GM18507 (cell line): ENCODE measurements at regions not wholly inside any gene's neighbourhood (a gene's known extent, or its start where the extent isn't known, plus 50 kb on each side); places are given as distances from the start of the nearest gene placed in this dataset.
"Not testable (repeated sequence)": the region's sequence is repeated elsewhere in the genome, so short reads cannot be mapped to it uniquely, and the experiment has no call there.

Source experiments
- DNase-seq: peaks from one replicate; pipeline ENCODE4 v3.0.0; 2011; ENCODE audit warnings: low read depth; ENCODE audit not compliant: insufficient read length; ENCODE audit errors: extremely low spot score
- FAIRE-seq: peaks from 2 replicates; lab custom pipeline; 2011; peaks lifted over from hg19 to GRCh38; lab: Jason Lieb, UNC

GRCh38 chr2:196501836-196502235 is 137.7 kb upstream of the CCDC150 start:
- FAIRE-seq (no peak), DNase-seq (no peak)

GRCh38 chr2:196502386-196502785 is 137.1 kb upstream of the CCDC150 start:
- FAIRE-seq (no peak), DNase-seq (no peak)

- DNase-seq (no peak), FAIRE-seq (no peak)
Observed at GRCh38 chr2:196503398-196503797, 136.1 kb upstream of the CCDC150 start.

- FAIRE-seq: no peak
- no peak for DNase-seq
Observed at GRCh38 chr2:196504788-196505187, 134.7 kb upstream of the CCDC150 start.

GRCh38 chr2:196510246-196510645 is 129.3 kb upstream of the CCDC150 start:
- DNase-seq (no peak), FAIRE-seq (no peak)

GRCh38 chr2:196511258-196512168 is 128.0 kb upstream of the CCDC150 start:
- FAIRE-seq: no peak

GRCh38 chr2:196513796-196514526 is 125.6 kb upstream of the CCDC150 start:
- FAIRE-seq (no peak), DNase-seq (no peak)

More at GRCh38 chr2:196511258-196512168, 128.0 kb upstream of the CCDC150 start:
- no peak for DNase-seq

- FAIRE-seq: no peak
- no peak for DNase-seq
Observed at GRCh38 chr2:196514641-196515040, 124.9 kb upstream of the CCDC150 start.

- FAIRE-seq (no peak), DNase-seq (no peak)
Observed at GRCh38 chr2:196515051-196515450, 124.5 kb upstream of the CCDC150 start.

- FAIRE-seq (no peak), DNase-seq (no peak)
Observed at GRCh38 chr2:196515608-196516007, 123.9 kb upstream of the CCDC150 start.

GRCh38 chr2:196516564-196516963 is 123.0 kb upstream of the CCDC150 start:
- no peak for DNase-seq
- no peak for FAIRE-seq

GRCh38 chr2:196520605-196521004 is 118.9 kb upstream of the CCDC150 start:
- FAIRE-seq (no peak), DNase-seq (no peak)

- not testable (repeated sequence) for DNase-seq, FAIRE-seq
Observed at GRCh38 chr2:196526981-196527725, 112.4 kb upstream of the CCDC150 start.

- DNase-seq (no peak), FAIRE-seq (no peak)
Observed at GRCh38 chr2:196528486-196529223, 110.9 kb upstream of the CCDC150 start.

GRCh38 chr2:196530910-196531309 is 108.6 kb upstream of the CCDC150 start:
- DNase-seq (no peak), FAIRE-seq (no peak)

- FAIRE-seq (no peak), DNase-seq (no peak)
Observed at GRCh38 chr2:196533772-196534397, 105.6 kb upstream of the CCDC150 start.

GRCh38 chr2:196534495-196534894 is 105.0 kb upstream of the CCDC150 start:
- DNase-seq (no peak), FAIRE-seq (no peak)

GRCh38 chr2:196535061-196535460 is 104.5 kb upstream of the CCDC150 start:
- DNase-seq: no peak
- no peak for FAIRE-seq

- DNase-seq (no peak), FAIRE-seq (no peak)
Observed at GRCh38 chr2:196535742-196536141, 103.8 kb upstream of the CCDC150 start.
